K562 (cell line): ENCODE measurements at regions not wholly inside any gene's neighbourhood (a gene's known extent, or its start where the extent isn't known, plus 50 kb on each side); places are given as distances from the start of the nearest gene placed in this dataset.
A peak's percentile ranks its signal among the peaks of the same experiment; 100 is the strongest.

Experiments
- NEUROD1 ChIP-seq: fragments of 150-350 bp; IDR thresholded peaks from 2 replicates; pipeline ENCODE4 v1.6.1; 2014; ENCODE audit warnings: borderline replicate concordance, low read length, low read depth; ENCODE audit not compliant: partially characterized antibody
- NFE2 ChIP-seq: IDR thresholded peaks from 2 replicates; pipeline ENCODE4 v1.6.1; 2014; ENCODE audit warnings: antibody characterized with exemption, low read depth
- PHB2 ChIP-seq: fragments of 450-650 bp; IDR thresholded peaks from 2 replicates; pipeline ENCODE4 v1.6.1; 2017; ENCODE audit warnings: low read depth
- POLR2G ChIP-seq: fragments of 200-400 bp; formaldehyde crosslinking; IDR thresholded peaks from 2 replicates; pipeline ENCODE4 v1.6.1; 2017; ENCODE audit warnings: low read depth, mild to moderate bottlenecking, antibody characterized with exemption, low read length, moderate library complexity
- THAP12 ChIP-seq: fragments of 250-450 bp; sonication (Bioruptor Pico); IDR thresholded peaks from 2 replicates; pipeline ENCODE4 v1.9.0; 2021; ENCODE audit warnings: mild to moderate bottlenecking, inconsistent platforms
- XRCC5 ChIP-seq: fragments of 200-400 bp; formaldehyde crosslinking; IDR thresholded peaks from 2 replicates; pipeline ENCODE4 v1.6.1; 2017; ENCODE audit warnings: low read depth, mild to moderate bottlenecking, low read length
- ZBTB40 ChIP-seq, 2 experiments: fragments of 450-650 bp in 1 of 2; sonication (generic) in 1 of 2; formaldehyde crosslinking in 1 of 2; IDR thresholded peaks; 2 replicates each; pipeline versions ENCODE4 v1.7.1 to v1.9.0; 2016 to 2022; ENCODE audit warnings: inconsistent platforms in 1 of 2, mild to moderate bottlenecking in 1 of 2, missing genetic modification reagents in 1 of 2
- ZBTB7A ChIP-seq: IDR thresholded peaks from 2 replicates; pipeline ENCODE4 v1.6.1; 2011; ENCODE audit warnings: low read depth, mild to moderate bottlenecking, low read length, moderate library complexity, borderline replicate concordance; ENCODE audit not compliant: control insufficient read depth
- ZFP36 ChIP-seq: fragments of 150-350 bp; IDR thresholded peaks from 2 replicates; pipeline ENCODE4 v1.6.1; 2018; ENCODE audit warnings: low read length, low read depth; ENCODE audit not compliant: partially characterized antibody
- ZKSCAN1 ChIP-seq: fragments of 150-350 bp; IDR thresholded peaks from 2 replicates; pipeline ENCODE4 v1.6.1; 2016; ENCODE audit warnings: low read depth, low read length
- ZKSCAN8 ChIP-seq: fragments of 200-800 bp; sonication (Bioruptor generic); IDR thresholded peaks from 2 replicates; pipeline ENCODE4 v1.6.1; 2016; ENCODE audit warnings: missing genetic modification characterization, missing compliant biosample characterization
- ZNF507 ChIP-seq: conservative IDR thresholded peaks from 2 replicates; pipeline ENCODE4 v1.6.1; 2017; ENCODE audit warnings: missing genetic modification characterization, missing compliant biosample characterization
- ZNF639 ChIP-seq, 2 experiments: fragments of 200-800 bp in 1 of 2; sonication (Bioruptor generic) in 1 of 2; sonication (generic) in 1 of 2; formaldehyde crosslinking in 1 of 2; IDR thresholded peaks in 1 of 2; conservative IDR thresholded peaks in 1 of 2; 2 replicates each; pipeline versions ENCODE4 v1.5.0 to v1.6.1; 2016 to 2020; ENCODE audit warnings: missing compliant biosample characterization in 1 of 2, missing genetic modification characterization in 1 of 2, missing genetic modification reagents in 1 of 2
- TF ChIP-seq, protein P1 (sequence below): fragments of 250-450 bp; sonication (Bioruptor Pico); IDR thresholded peaks from 2 replicates; pipeline ENCODE4 v1.5.0; 2021

DNA sequence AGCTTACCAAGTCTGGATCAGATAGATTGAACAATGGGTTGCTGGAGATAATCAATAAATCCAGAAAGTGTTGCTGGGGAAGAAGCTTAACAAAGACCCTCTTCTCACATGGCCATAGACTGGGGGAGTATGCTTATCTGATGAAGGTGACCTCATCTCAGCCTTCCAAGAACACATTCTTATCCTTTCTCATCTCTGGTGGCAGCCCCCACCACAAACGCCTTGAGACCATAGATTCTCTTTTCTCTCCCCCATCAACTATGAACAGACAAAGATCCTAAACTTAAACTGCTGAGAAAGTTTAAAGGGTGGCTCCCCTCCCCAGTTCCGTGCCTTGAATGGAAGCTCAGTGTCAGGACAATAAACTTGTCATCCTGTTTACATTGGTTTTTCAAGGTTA lies 428.7 kb upstream of the TRIB2 start (continued):
- TF ChIP-seq THAP12 (CRISPR knock-in tag) (no peak), ZKSCAN1 (no peak), ZBTB40 (IDR thresholded peaks at IDR 0.05) (no peak), ZBTB40 (CRISPR knock-in tag; IDR thresholded peaks at IDR 0.05) (no peak), ZNF507 (tag) (no peak), ZKSCAN8 (no peak), POLR2G (no peak), NFE2 (peak; percentile 65), XRCC5 (no peak), NEUROD1 (peak; percentile 57), ZBTB7A (peak; percentile 37; the same call in 1 of the 2 replicates), ZNF639 (CRISPR knock-in tag; conservative IDR thresholded peaks at IDR 0.05 in 1 of 2, IDR thresholded peaks at IDR 0.05 in 1 of 2) (0 out of 4 replicates have a peak, but pooled peaks of 1 of the 2 experiments have one; percentile 40), ZFP36 (no peak), PHB2 (no peak)
- TF ChIP-seq, protein P1, sequence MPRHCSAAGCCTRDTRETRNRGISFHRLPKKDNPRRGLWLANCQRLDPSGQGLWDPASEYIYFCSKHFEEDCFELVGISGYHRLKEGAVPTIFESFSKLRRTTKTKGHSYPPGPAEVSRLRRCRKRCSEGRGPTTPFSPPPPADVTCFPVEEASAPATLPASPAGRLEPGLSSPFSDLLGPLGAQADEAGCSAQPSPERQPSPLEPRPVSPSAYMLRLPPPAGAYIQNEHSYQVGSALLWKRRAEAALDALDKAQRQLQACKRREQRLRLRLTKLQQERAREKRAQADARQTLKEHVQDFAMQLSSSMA (CRISPR knock-in tag) = no peak
